GM21423 (cell line): ENCODE measurements at regions not wholly inside any gene's neighbourhood (a gene's known extent, or its start where the extent isn't known, plus 50 kb on each side); places are given as distances from the start of the nearest gene placed in this dataset.
"Not testable (repeated sequence)": the region's sequence is repeated elsewhere in the genome, so short reads cannot be mapped to it uniquely, and the experiment has no call there.

Experiments
- ATAC-seq: cut with Tn5 transposase; IDR thresholded peaks from one replicate; pipeline ENCODE4 v1.9.1; 2021; ENCODE audit warnings: mild to moderate bottlenecking, moderate library complexity; ENCODE audit not compliant: unreplicated experiment

- no peak for ATAC-seq
Observed at GRCh38 chr16:60302261-60302660, 1568.1 kb upstream of the GOT2 start.

GRCh38 chr16:60299241-60299776 is 1565.2 kb upstream of the GOT2 start:
- ATAC-seq, result no peak

- ATAC-seq, result no peak
Observed at GRCh38 chr16:60295451-60295850, 1561.3 kb upstream of the GOT2 start.

GRCh38 chr16:60285794-60286193 is 1551.7 kb upstream of the GOT2 start:
- no peak for ATAC-seq

- ATAC-seq, result no peak
Observed at GRCh38 chr16:60279061-60279665, 1545.0 kb upstream of the GOT2 start.

- ATAC-seq, result no peak
Observed at GRCh38 chr16:60274431-60275019, 1540.4 kb upstream of the GOT2 start.

- ATAC-seq, result no peak
Observed at GRCh38 chr16:60271781-60272180, 1537.7 kb upstream of the GOT2 start.

- ATAC-seq, result no peak
Observed at GRCh38 chr16:60271025-60271771, 1537.1 kb upstream of the GOT2 start.

- ATAC-seq, result no peak
Observed at GRCh38 chr16:60261425-60261824, 1527.3 kb upstream of the GOT2 start.

GRCh38 chr16:60259956-60260355 is 1525.8 kb upstream of the GOT2 start:
- no peak for ATAC-seq

- no peak for ATAC-seq
Observed at GRCh38 chr16:60246086-60246485, 1512.0 kb upstream of the GOT2 start.

GRCh38 chr16:60241671-60242070 is 1507.6 kb upstream of the GOT2 start:
- ATAC-seq, result no peak

GRCh38 chr16:60230666-60231065 is 1496.5 kb upstream of the GOT2 start:
- no peak for ATAC-seq

GRCh38 chr16:60225541-60225940 is 1491.4 kb upstream of the GOT2 start:
- ATAC-seq, result no peak

GRCh38 chr16:60217787-60218186 is 1483.7 kb upstream of the GOT2 start:
- ATAC-seq, result no peak

- no peak for ATAC-seq
Observed at GRCh38 chr16:60214311-60214710, 1480.2 kb upstream of the GOT2 start.

- no peak for ATAC-seq
Observed at GRCh38 chr16:60206516-60206915, 1472.4 kb upstream of the GOT2 start.

- no peak for ATAC-seq
Observed at GRCh38 chr16:60204181-60204580, 1470.1 kb upstream of the GOT2 start.

GRCh38 chr16:60203525-60204124 is 1469.5 kb upstream of the GOT2 start:
- no peak for ATAC-seq

- ATAC-seq, result not testable (repeated sequence)
Observed at GRCh38 chr16:60200729-60201128, 1466.6 kb upstream of the GOT2 start.

GRCh38 chr16:60200161-60200560 is 1466.0 kb upstream of the GOT2 start:
- no peak for ATAC-seq

GRCh38 chr16:60199150-60199549 is 1465.0 kb upstream of the GOT2 start:
- no peak for ATAC-seq
